GM23248 (cell line): ENCODE measurements at regions not wholly inside any gene's neighbourhood (a gene's known extent, or its start where the extent isn't known, plus 50 kb on each side); places are given as distances from the start of the nearest gene placed in this dataset.

Source experiments
- DNase-seq: peaks from one replicate; pipeline ENCODE4 v3.0.0-alpha.2; 2015
- H2AFZ ChIP-seq: fragments of 200-600 bp; sonication (generic); 2 replicates; pipeline ENCODE4 v1.6.1; 2016; ENCODE audit warnings: antibody characterized with exemption
- H3F3A ChIP-seq: fragments of 200-600 bp; sonication (generic); 2 replicates; pipeline ENCODE4 v1.6.1; 2016; ENCODE audit warnings: mild to moderate bottlenecking, antibody characterized with exemption, mixed run types; ENCODE audit not compliant: insufficient read depth
- H3K27ac ChIP-seq: fragments of 200-600 bp; sonication (generic); 2 replicates; pipeline ENCODE4 v1.5.1; 2016; ENCODE audit warnings: mild to moderate bottlenecking
- H3K27me3 ChIP-seq: fragments of 200-600 bp; sonication (generic); replicated peaks from 2 replicates; pipeline ENCODE4 v1.6.1; 2016; ENCODE audit warnings: mild to moderate bottlenecking; ENCODE audit not compliant: insufficient read depth
- H3K36me3 ChIP-seq: fragments of 200-600 bp; sonication (generic); 2 replicates; pipeline ENCODE4 v1.6.1; 2016; ENCODE audit warnings: low read depth, mild to moderate bottlenecking
- H3K4me1 ChIP-seq: fragments of 200-600 bp; sonication (generic); 2 replicates; pipeline ENCODE4 v1.6.1; 2016; ENCODE audit warnings: mild to moderate bottlenecking; ENCODE audit not compliant: insufficient read depth
- H3K4me2 ChIP-seq: fragments of 200-600 bp; sonication (generic); one replicate; pipeline ENCODE4 v1.6.1; 2016; ENCODE audit warnings: mild to moderate bottlenecking; ENCODE audit not compliant: unreplicated experiment
- H3K4me3 ChIP-seq: fragments of 200-600 bp; sonication (generic); 2 replicates; pipeline ENCODE4 v1.5.1; 2016; ENCODE audit warnings: mild to moderate bottlenecking
- H3K79me2 ChIP-seq: fragments of 200-600 bp; sonication (generic); 2 replicates; pipeline ENCODE4 v1.6.1; 2016; ENCODE audit warnings: mild to moderate bottlenecking; ENCODE audit not compliant: insufficient read depth
- H3K9ac ChIP-seq: fragments of 200-600 bp; sonication (generic); 2 replicates; pipeline ENCODE4 v1.6.1; 2016; ENCODE audit warnings: mild to moderate bottlenecking
- H3K9me2 ChIP-seq: fragments of 200-600 bp; sonication (generic); 2 replicates; pipeline ENCODE4 v1.6.1; 2016; ENCODE audit warnings: mixed run types, mild to moderate bottlenecking, moderate library complexity; ENCODE audit not compliant: insufficient read depth
- H3K9me3 ChIP-seq: fragments of 200-600 bp; sonication (generic); one replicate; pipeline ENCODE4 v1.6.1; 2017; ENCODE audit warnings: low read depth
- H4K20me1 ChIP-seq: fragments of 200-600 bp; sonication (generic); 2 replicates; pipeline ENCODE4 v1.6.0; 2016; ENCODE audit not compliant: insufficient read depth
- EZH2 ChIP-seq: fragments of 200-600 bp; sonication (generic); IDR thresholded peaks from 2 replicates; pipeline ENCODE4 v1.6.1; 2018; ENCODE audit warnings: antibody characterized with exemption, mild to moderate bottlenecking; ENCODE audit not compliant: insufficient read depth, poor library complexity, severe bottlenecking
- EZH2phosphoT487 ChIP-seq: fragments of 200-600 bp; sonication (generic); IDR thresholded peaks from 2 replicates; pipeline ENCODE4 v1.6.1; 2018; ENCODE audit warnings: antibody characterized with exemption, moderate library complexity, mild to moderate bottlenecking, low read depth; ENCODE audit not compliant: insufficient read depth
- WGBS, 2 experiments: methylation state at CpG; one replicate each; pipeline ENCODE4 v1.1.6; 2015 to 2017; ENCODE audit warnings: low lambda C conversion rate in 2 of 2, low coverage in 1 of 2; ENCODE audit errors: missing lambda C conversion rate in 2 of 2; 5-methylcytosine and 5-hydroxymethylcytosine counted together
- in situ Hi-C: fragments of 300-500 bp; cut with MboI; formaldehyde crosslinking; loops from 2 replicates; pipeline ENCODE4 v1.15.0; 2020

DNA sequence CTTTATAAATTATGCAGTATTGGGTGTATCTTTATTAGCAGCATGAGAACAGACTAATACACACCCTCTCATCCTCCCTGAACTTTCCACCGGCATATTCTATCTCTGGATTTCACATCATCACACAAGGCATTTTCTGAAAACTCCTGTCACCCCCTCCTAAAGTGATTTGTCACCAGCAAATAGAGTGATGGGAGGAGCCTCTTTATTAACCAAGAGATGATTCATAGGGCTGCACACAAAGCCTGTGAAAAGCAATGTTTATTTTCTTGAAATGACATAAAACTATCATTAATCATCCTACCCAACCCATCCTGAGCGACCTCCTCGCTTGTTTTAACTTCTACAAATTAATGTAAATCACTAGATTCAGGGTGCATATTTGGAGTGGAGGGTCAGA lies 394.7 kb upstream of the SULF2 start:
- no peaks in the 10 kb centered on the region for H3K4me1 ChIP-seq
- H3K36me3 ChIP-seq, result no peaks in the 10 kb centered on the region
- no peaks in the 10 kb centered on the region for H3K79me2 ChIP-seq
- TF ChIP-seq EZH2, result no peak
- TF ChIP-seq EZH2phosphoT487, result no peak
- H3K27me3 ChIP-seq, result no peaks in the 10 kb centered on the region; the same call in 1 of the 2 replicates
- no peak overlapping the region for H3K4me2 ChIP-seq
- H3K9me3 ChIP-seq, result no peaks in the 10 kb centered on the region
- no peaks in the 10 kb centered on the region for H3K9me2 ChIP-seq
- WGBS, 2 experiments, result 3 to 4% methylated on average over 3 of the region's 3 CpGs
- no peaks in the 10 kb centered on the region for H4K20me1 ChIP-seq
- no peak overlapping the region for H3K4me3 ChIP-seq
- no peaks in the 10 kb centered on the region for H3F3A ChIP-seq
- in situ Hi-C loops, result no loop called here
- DNase-seq, result peak; percentile 38
- no peak overlapping the region for H2AFZ ChIP-seq
- no peak overlapping the region for H3K27ac ChIP-seq
- no peak overlapping the region for H3K9ac ChIP-seq

DNA sequence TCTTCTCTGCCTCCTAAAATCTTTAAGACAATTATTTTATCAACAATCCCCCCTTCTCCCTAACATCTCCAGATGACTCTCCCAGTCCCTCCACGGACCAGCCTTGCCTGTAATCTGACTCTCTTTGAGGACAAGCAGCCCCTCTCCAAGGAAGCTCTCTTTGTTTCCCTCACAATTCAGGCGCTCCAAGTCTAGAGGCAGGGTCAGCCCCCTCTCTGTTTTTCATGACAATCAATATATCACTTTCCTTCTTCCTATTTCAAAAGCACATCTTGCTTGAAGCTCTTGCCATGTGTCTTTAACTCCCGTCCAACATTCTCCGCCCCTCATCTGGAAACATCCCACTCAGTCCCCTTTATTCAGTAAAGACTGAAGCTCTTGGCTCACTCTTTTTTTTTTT lies 393.4 kb upstream of the SULF2 start:
- no peak for TF ChIP-seq EZH2
- TF ChIP-seq EZH2phosphoT487, result no peak
- Histone ChIP-seq H3K9me2 (no peaks in the 10 kb centered on the region), H3K27ac (no peak overlapping the region), H3K79me2 (no peaks in the 10 kb centered on the region), H2AFZ (no peak overlapping the region), H3K4me1 (no peaks in the 10 kb centered on the region), H4K20me1 (no peaks in the 10 kb centered on the region), H3K4me3 (no peak overlapping the region), H3K9me3 (no peaks in the 10 kb centered on the region), H3K36me3 (no peaks in the 10 kb centered on the region), H3K9ac (no peak overlapping the region), H3F3A (no peaks in the 10 kb centered on the region), H3K4me2 (no peak overlapping the region), H3K27me3 (no peaks in the 10 kb centered on the region; the same call in 1 of the 2 replicates)
- DNase-seq, result no peak
- in situ Hi-C loops, result no loop called here
- 24 to 35% methylated on average over 4 of the region's 4 CpGs for WGBS, 2 experiments

DNA sequence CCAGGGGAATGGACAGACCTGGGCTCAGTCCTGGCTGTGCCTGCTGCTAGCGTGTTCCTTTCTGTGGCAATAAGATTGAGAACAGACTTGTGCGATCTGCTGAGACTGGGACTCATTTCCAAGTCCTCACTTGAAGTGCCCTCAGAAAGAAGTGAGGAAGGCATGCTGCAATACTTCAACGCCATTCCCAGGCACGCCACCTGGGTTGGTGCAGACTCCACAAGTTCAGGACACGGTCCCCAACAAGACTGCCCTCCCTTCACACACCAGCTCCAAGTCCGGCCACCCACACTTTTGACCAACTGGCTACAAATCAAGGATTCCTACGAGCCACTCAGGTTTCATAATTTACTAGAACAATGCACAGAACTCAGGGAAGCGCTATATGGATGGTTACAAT lies 391.8 kb upstream of the SULF2 start:
- no peaks in the 10 kb centered on the region for H3F3A ChIP-seq
- in situ Hi-C loops, result no loop called here
- no peak overlapping the region for H2AFZ ChIP-seq
- no peaks in the 10 kb centered on the region for H3K36me3 ChIP-seq
- H3K4me2 ChIP-seq, result no peak overlapping the region
- peaks cover 5% of the 10 kb centered on the region; the same call in 1 of the 2 replicates for H3K27me3 ChIP-seq
- TF ChIP-seq EZH2, result no peak
- no peak for TF ChIP-seq EZH2phosphoT487
- H3K4me3 ChIP-seq, result no peak overlapping the region
- DNase-seq, result no peak
- WGBS, 2 experiments, result 49 to 51% methylated on average over 8 of the region's 8 CpGs
- no peaks in the 10 kb centered on the region for H3K9me2 ChIP-seq
- H3K4me1 ChIP-seq, result no peaks in the 10 kb centered on the region
- no peaks in the 10 kb centered on the region for H3K79me2 ChIP-seq
- no peaks in the 10 kb centered on the region for H4K20me1 ChIP-seq
- no peak overlapping the region for H3K27ac ChIP-seq
- no peak overlapping the region for H3K9ac ChIP-seq
- H3K9me3 ChIP-seq, result no peaks in the 10 kb centered on the region

DNA sequence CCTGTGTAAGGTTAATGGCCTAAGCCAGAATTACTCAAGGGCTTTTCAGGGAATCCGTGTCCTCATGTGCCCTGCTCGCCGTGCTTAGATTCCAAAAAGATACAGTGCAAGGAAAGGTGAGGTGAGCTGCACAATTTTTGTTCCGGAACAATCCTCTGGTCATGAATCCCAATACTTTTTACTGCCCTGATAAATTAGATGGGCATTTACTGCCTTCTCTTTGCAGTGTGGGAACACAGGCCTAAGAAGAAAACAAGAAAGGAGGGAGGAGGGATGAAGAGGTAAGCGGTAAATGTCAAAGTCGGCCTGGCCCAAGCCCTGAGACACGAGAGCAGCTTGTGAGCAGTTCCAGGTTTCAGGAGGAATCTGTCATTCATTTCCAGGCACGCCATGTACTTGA lies 390.9 kb upstream of the SULF2 start:
- Histone ChIP-seq H3K4me3 (no peak overlapping the region), H3K27ac (no peak overlapping the region), H3K36me3 (no peaks in the 10 kb centered on the region), H3K27me3 (peaks cover 5% of the 10 kb centered on the region), H4K20me1 (no peaks in the 10 kb centered on the region), H2AFZ (no peak overlapping the region), H3K9ac (no peak overlapping the region), H3K4me2 (no peak overlapping the region), H3K9me2 (no peaks in the 10 kb centered on the region), H3K9me3 (no peaks in the 10 kb centered on the region), H3K79me2 (no peaks in the 10 kb centered on the region), H3F3A (no peaks in the 10 kb centered on the region), H3K4me1 (no peaks in the 10 kb centered on the region)
- DNase-seq, result no peak
- no peak for TF ChIP-seq EZH2
- TF ChIP-seq EZH2phosphoT487, result no peak
- in situ Hi-C loops, result no loop called here
- WGBS, 2 experiments, result 52 to 55% methylated on average over 8 of the region's 8 CpGs

DNA sequence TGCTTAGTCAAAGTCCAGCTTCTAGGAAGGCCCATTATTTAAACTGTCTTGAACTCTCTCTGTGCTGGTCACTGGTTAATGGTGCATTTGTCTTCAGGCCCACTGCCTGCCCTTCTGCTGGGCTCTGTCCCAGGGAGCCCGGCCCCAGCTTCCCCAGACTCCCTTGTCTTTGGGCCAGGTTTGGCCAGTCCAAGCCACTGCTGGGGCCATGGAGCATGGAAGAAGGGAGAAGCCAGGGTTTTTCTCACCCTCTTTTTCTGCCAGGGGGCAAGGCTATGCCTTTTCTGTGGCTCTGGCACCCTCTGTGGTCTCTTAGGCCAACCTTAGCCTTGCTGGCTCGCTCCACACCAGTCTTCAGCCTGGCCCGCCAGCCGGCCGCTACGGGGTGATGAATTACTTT lies 390.0 kb upstream of the SULF2 start:
- no peaks in the 10 kb centered on the region for H3K9me3 ChIP-seq
- H3K27me3 ChIP-seq, result peaks cover 5% of the 10 kb centered on the region
- no peaks in the 10 kb centered on the region for H3K4me1 ChIP-seq
- H3K9ac ChIP-seq, result no peak overlapping the region
- no peak overlapping the region for H3K4me3 ChIP-seq
- no peaks in the 10 kb centered on the region for H4K20me1 ChIP-seq
- no peak overlapping the region for H2AFZ ChIP-seq
- H3K4me2 ChIP-seq, result no peak overlapping the region
- H3K36me3 ChIP-seq, result no peaks in the 10 kb centered on the region
- no peak overlapping the region for H3K27ac ChIP-seq
- H3K9me2 ChIP-seq, result no peaks in the 10 kb centered on the region
- 72 to 78% methylated on average over 6 of the region's 6 CpGs for WGBS, 2 experiments
- H3F3A ChIP-seq, result no peaks in the 10 kb centered on the region
- no peak for DNase-seq
- TF ChIP-seq EZH2phosphoT487 (no peak), EZH2 (no peak)
- in situ Hi-C loops, result no loop called here
- no peaks in the 10 kb centered on the region for H3K79me2 ChIP-seq
